Epidermal melanocyte (primary cell): ENCODE measurements at regions not wholly inside any gene's neighbourhood (a gene's known extent, or its start where the extent isn't known, plus 50 kb on each side); places are given as distances from the start of the nearest gene placed in this dataset.
"Not testable (repeated sequence)": the region's sequence is repeated elsewhere in the genome, so short reads cannot be mapped to it uniquely, and the experiment has no call there.

Source experiments
- DNase-seq: peaks from one replicate; pipeline ENCODE4 v3.0.0; 2011; ENCODE audit warnings: low spot score; ENCODE audit not compliant: insufficient read length

GRCh38 chrX:6990552-6991193 is 156.8 kb upstream of the STS start:
- DNase-seq, result no peak

GRCh38 chrX:6989858-6990257 is 157.7 kb upstream of the STS start:
- DNase-seq, result no peak

- not testable (repeated sequence) for DNase-seq
Observed at GRCh38 chrX:6988694-6989093, 158.8 kb upstream of the STS start.

GRCh38 chrX:6986915-6987314 is 160.6 kb upstream of the STS start:
- no peak for DNase-seq

- no peak for DNase-seq
Observed at GRCh38 chrX:6985537-6985936, 162.0 kb upstream of the STS start.

GRCh38 chrX:6983207-6983955 is 164.1 kb upstream of the STS start:
- no peak for DNase-seq

- no peak for DNase-seq
Observed at GRCh38 chrX:6981718-6982406, 165.7 kb upstream of the STS start.

- DNase-seq, result no peak
Observed at GRCh38 chrX:6980981-6981380, 166.5 kb upstream of the STS start.

- no peak for DNase-seq
Observed at GRCh38 chrX:6968231-6968630, 179.3 kb upstream of the STS start.

GRCh38 chrX:6965729-6966128 is 181.8 kb upstream of the STS start:
- no peak for DNase-seq

- DNase-seq, result no peak
Observed at GRCh38 chrX:6962006-6962355, 185.5 kb upstream of the STS start.

GRCh38 chrX:6961286-6962005 is 186.1 kb upstream of the STS start:
- no peak for DNase-seq

- no peak for DNase-seq
Observed at GRCh38 chrX:6959006-6959405, 188.5 kb upstream of the STS start.

GRCh38 chrX:6954836-6955235 is 192.7 kb upstream of the STS start:
- no peak for DNase-seq

GRCh38 chrX:6946168-6946567 is 201.3 kb upstream of the STS start:
- no peak for DNase-seq

- no peak for DNase-seq
Observed at GRCh38 chrX:6941041-6941440, 206.5 kb upstream of the STS start.

- not testable (repeated sequence) for DNase-seq
Observed at GRCh38 chrX:6932942-6933341, 214.6 kb upstream of the STS start.

GRCh38 chrX:6930307-6930849 is 217.1 kb upstream of the STS start:
- DNase-seq, result no peak

- DNase-seq, result no peak
Observed at GRCh38 chrX:6924443-6925077, 223.0 kb upstream of the STS start.

GRCh38 chrX:6917666-6918065 is 229.8 kb upstream of the STS start:
- no peak for DNase-seq

- DNase-seq, result no peak
Observed at GRCh38 chrX:6910218-6910617, 237.3 kb upstream of the STS start.
